H1 (cell line): ENCODE measurements at regions not wholly inside any gene's neighbourhood (a gene's known extent, or its start where the extent isn't known, plus 50 kb on each side); places are given as distances from the start of the nearest gene placed in this dataset.
A peak's percentile ranks its signal among the peaks of the same experiment; 100 is the strongest.

Source experiments
- CTCF ChIA-PET: fragments of 300-600 bp; sonication (Branson Sonifier 250); formaldehyde crosslinking; loops from one replicate; lab custom pipeline; 2021; ENCODE audit not compliant: partially characterized antibody; lab: Charles Lee
- POLR2A ChIA-PET: fragments of 300-600 bp; sonication (Branson Sonifier 250); formaldehyde crosslinking; loops from one replicate; lab custom pipeline; 2021; ENCODE audit warnings: inconsistent platforms; ENCODE audit not compliant: partially characterized antibody; lab: Charles Lee
- DNase-seq, 2 experiments: peaks; one replicate each; pipeline versions ENCODE4 v3.0.0 to v3.0.0-alpha.2; 2010 to 2022; ENCODE audit warnings: low spot score in 2 of 2, low read depth in 1 of 2, mixed read lengths in 1 of 2
- FAIRE-seq: peaks from 2 replicates; lab custom pipeline; 2011; peaks lifted over from hg19 to GRCh38; lab: Jason Lieb, UNC
- H2AFZ ChIP-seq: 2 replicates; pipeline ENCODE4 v1.8.1; 2012; ENCODE audit warnings: low read length, inconsistent platforms
- H2AK5ac ChIP-seq: 2 replicates; pipeline ENCODE4 v1.6.1; 2013; ENCODE audit warnings: low read depth, low read length
- H2BK120ac ChIP-seq: replicated peaks from 2 replicates; pipeline ENCODE3; 2013; ENCODE audit warnings: low read depth, low read length, inconsistent platforms
- H2BK12ac ChIP-seq: 2 replicates; pipeline ENCODE4 v1.6.1; 2013; ENCODE audit warnings: low read depth, low read length
- H2BK15ac ChIP-seq: 2 replicates; pipeline ENCODE4 v1.6.1; 2013; ENCODE audit warnings: low read length
- H2BK20ac ChIP-seq: 2 replicates; pipeline ENCODE4 v1.6.1; 2013; ENCODE audit warnings: low read length
- H2BK5ac ChIP-seq: 2 replicates; pipeline ENCODE4 v1.6.1; 2013; ENCODE audit warnings: low read depth, low read length
- H3K14ac ChIP-seq: 2 replicates; pipeline ENCODE4 v1.6.1; 2013; ENCODE audit warnings: inconsistent platforms; ENCODE audit not compliant: insufficient read length
- H3K18ac ChIP-seq: 2 replicates; pipeline ENCODE4 v1.6.1; 2013; ENCODE audit warnings: low read length; ENCODE audit errors: extremely low read depth
- H3K23ac ChIP-seq: 2 replicates; pipeline ENCODE4 v1.6.1; 2013; ENCODE audit warnings: inconsistent platforms; ENCODE audit not compliant: insufficient read length
- H3K23me2 ChIP-seq: 2 replicates; pipeline ENCODE4 v1.6.1; 2013; ENCODE audit warnings: low read depth, low read length
- H3K27ac ChIP-seq: 2 replicates; pipeline ENCODE4 v1.6.1; 2011; ENCODE audit warnings: low read depth, low read length, inconsistent platforms
- H3K27me3 ChIP-seq, 4 experiments: replicated peaks in 1 of 4; 1 replicate in 1 of 4; 2 replicates in 3 of 4; pipeline versions ENCODE4 v1.6.1 to v1.8.1; 2011 to 2013; ENCODE audit warnings: low read length in 3 of 4, mild to moderate bottlenecking in 3 of 4, inconsistent platforms in 2 of 4, mixed read lengths in 2 of 4, moderate library complexity in 1 of 4; ENCODE audit not compliant: control insufficient read depth in 3 of 4, insufficient read depth in 3 of 4; ENCODE audit errors: extremely low read depth in 1 of 4
- H3K36me3 ChIP-seq, 4 experiments: 2 replicates each; pipeline versions ENCODE4 v1.6.1 to v1.8.1; 2011 to 2013; ENCODE audit warnings: mild to moderate bottlenecking in 4 of 4, low read length in 3 of 4, moderate library complexity in 2 of 4, control low read depth in 1 of 4, inconsistent platforms in 1 of 4; ENCODE audit not compliant: insufficient read depth in 4 of 4, control insufficient read depth in 2 of 4
- H3K4ac ChIP-seq: replicated peaks from 2 replicates; pipeline ENCODE3; 2013; ENCODE audit warnings: low read length, low read depth, mixed read lengths, inconsistent platforms; ENCODE audit not compliant: insufficient read length
- H3K4me1 ChIP-seq, 4 experiments: replicated peaks in 1 of 4; 1 replicate in 1 of 4; 2 replicates in 3 of 4; pipeline versions ENCODE4 v1.6.1 to v1.8.1; 2011 to 2013; ENCODE audit warnings: low read length in 3 of 4, inconsistent platforms in 2 of 4, mixed read lengths in 1 of 4; ENCODE audit not compliant: insufficient read depth in 4 of 4, control insufficient read depth in 3 of 4
- H3K4me2 ChIP-seq, 2 experiments: 2 replicates each; pipeline versions ENCODE4 v1.6.1 to v1.8.1; 2011 to 2013; ENCODE audit warnings: low read depth in 2 of 2, low read length in 2 of 2, control low read depth in 1 of 2, inconsistent platforms in 1 of 2, mild to moderate bottlenecking in 1 of 2; ENCODE audit not compliant: insufficient read depth in 1 of 2
- H3K4me3 ChIP-seq, 4 experiments: fragments of 200-600, 300-600 bp in 1 of 4; sonication (generic), shearing (Covaris generic), sonication (Bioruptor Twin) in 1 of 4; 2 replicates each; pipeline versions ENCODE4 v1.5.1 to v1.8.1; 2011 to 2016; ENCODE audit warnings: low read length in 4 of 4, low read depth in 3 of 4, control low read depth in 2 of 4, inconsistent platforms in 2 of 4, mild to moderate bottlenecking in 2 of 4, mixed read lengths in 1 of 4, moderate library complexity in 1 of 4; ENCODE audit not compliant: insufficient read depth in 2 of 4; ENCODE audit errors: extremely low read depth in 1 of 4
- H3K56ac ChIP-seq: replicated peaks from 2 replicates; pipeline ENCODE3; 2013; ENCODE audit warnings: low read depth, mild to moderate bottlenecking, mixed read lengths, low read length, inconsistent platforms; ENCODE audit not compliant: insufficient read length
- H3K79me1 ChIP-seq: 2 replicates; pipeline ENCODE4 v1.6.1; 2013; ENCODE audit warnings: low read depth, low read length, control low read depth
- H3K79me2 ChIP-seq, 2 experiments: 2 replicates each; pipeline versions ENCODE4 v1.6.1 to v1.8.1; 2012 to 2013; ENCODE audit warnings: low read length in 2 of 2, mild to moderate bottlenecking in 2 of 2, inconsistent platforms in 1 of 2; ENCODE audit not compliant: insufficient read depth in 2 of 2, control insufficient read depth in 1 of 2
- H3K9ac ChIP-seq, 4 experiments: replicated peaks in 1 of 4; 1 replicate in 1 of 4; 2 replicates in 3 of 4; pipeline versions ENCODE4 v1.6.1 to v1.8.1; 2011 to 2013; ENCODE audit warnings: low read depth in 3 of 4, low read length in 3 of 4, control low read depth in 2 of 4, mild to moderate bottlenecking in 2 of 4, moderate library complexity in 2 of 4, inconsistent platforms in 1 of 4; ENCODE audit errors: extremely low read depth in 1 of 4
- H3K9me3 ChIP-seq, 2 experiments: 2 replicates each; pipeline versions ENCODE4 v1.6.1 to v1.8.1; 2012 to 2013; ENCODE audit warnings: mild to moderate bottlenecking in 2 of 2, moderate library complexity in 2 of 2, control low read depth in 1 of 2, inconsistent platforms in 1 of 2, low read depth in 1 of 2, low read length in 1 of 2, mixed read lengths in 1 of 2; ENCODE audit not compliant: insufficient read depth in 2 of 2
- H4K20me1 ChIP-seq, 2 experiments: replicated peaks in 1 of 2; 2 replicates each; pipeline versions ENCODE3 to v1.8.1; 2011 to 2013; ENCODE audit warnings: inconsistent platforms in 2 of 2, low read length in 2 of 2, mild to moderate bottlenecking in 1 of 2; ENCODE audit not compliant: insufficient read depth in 2 of 2, control insufficient read depth in 1 of 2
- H4K5ac ChIP-seq: 2 replicates; pipeline ENCODE4 v1.6.1; 2013; ENCODE audit warnings: low read length, low read depth, mixed read lengths, inconsistent platforms; ENCODE audit not compliant: insufficient read length
- H4K8ac ChIP-seq: 2 replicates; pipeline ENCODE4 v1.8.0; 2013; ENCODE audit warnings: mild to moderate bottlenecking, moderate library complexity, low read length, inconsistent platforms; ENCODE audit not compliant: insufficient read depth; ENCODE audit errors: extremely low read depth
- H4K91ac ChIP-seq: replicated peaks from 2 replicates; pipeline ENCODE3; 2013; ENCODE audit warnings: low read length, mixed read lengths, inconsistent platforms; ENCODE audit not compliant: insufficient read length
- CTBP2 ChIP-seq: IDR thresholded peaks from 2 replicates; pipeline ENCODE4 v1.7.0; 2011; ENCODE audit warnings: borderline replicate concordance, mild to moderate bottlenecking, moderate library complexity, mixed read lengths, low read length; ENCODE audit not compliant: insufficient read depth, insufficient read length
- E2F6 ChIP-seq: IDR thresholded peaks from 2 replicates; pipeline ENCODE4 v1.6.1; 2012; ENCODE audit warnings: inconsistent platforms
- EZH2 ChIP-seq: fragments of 200-600 bp; sonication (generic); IDR thresholded peaks from 2 replicates; pipeline ENCODE4 v1.7.1; 2012; ENCODE audit warnings: low read depth, mild to moderate bottlenecking, moderate library complexity, low read length, inconsistent platforms; ENCODE audit not compliant: severe bottlenecking
- GTF2F1 ChIP-seq: IDR thresholded peaks from 2 replicates; pipeline ENCODE4 v1.6.1; 2012; ENCODE audit warnings: low read depth, low read length, improper control_type of control experiment, borderline replicate concordance
- JUND ChIP-seq: IDR thresholded peaks from 2 replicates; pipeline ENCODE4 v1.6.1; 2011; ENCODE audit warnings: mild to moderate bottlenecking, improper control_type of control experiment, low read length
- KDM5A ChIP-seq: fragments of 200-600 bp; IDR thresholded peaks from 2 replicates; pipeline ENCODE4 v1.7.1; 2012; ENCODE audit warnings: mild to moderate bottlenecking, low read length, inconsistent platforms, mixed read lengths
- MAFK ChIP-seq: IDR thresholded peaks from 2 replicates; pipeline ENCODE4 v1.6.1; 2012; ENCODE audit warnings: low read depth, mild to moderate bottlenecking, improper control_type of control experiment, low read length
- POLR2A ChIP-seq, 2 experiments: IDR thresholded peaks; 1 replicate in 1 of 2; 2 replicates in 1 of 2; pipeline ENCODE4 v1.6.1; 2011; ENCODE audit warnings: low read depth in 2 of 2, low read length in 2 of 2, mild to moderate bottlenecking in 2 of 2; ENCODE audit errors: control extremely low read depth in 1 of 2
- POU5F1 ChIP-seq: IDR thresholded peaks from 2 replicates; pipeline ENCODE4 v1.6.1; 2011; ENCODE audit warnings: low read depth, mild to moderate bottlenecking, low read length, moderate library complexity
- RBBP5 ChIP-seq: IDR thresholded peaks from 2 replicates; pipeline ENCODE4 v1.7.1; 2012; ENCODE audit warnings: low read depth, mild to moderate bottlenecking, inconsistent platforms, low read length, moderate library complexity, borderline replicate concordance
- RFX5 ChIP-seq: IDR thresholded peaks from 2 replicates; pipeline ENCODE4 v1.6.1; 2011; ENCODE audit warnings: low read depth, low read length, improper control_type of control experiment, borderline replicate concordance
- RXRA ChIP-seq: IDR thresholded peaks from 2 replicates; pipeline ENCODE4 v1.6.1; 2011; ENCODE audit warnings: low read depth, mild to moderate bottlenecking, low read length, moderate library complexity; ENCODE audit not compliant: insufficient read depth
- SP4 ChIP-seq: IDR thresholded peaks from 2 replicates; pipeline ENCODE4 v1.6.1; 2012; ENCODE audit warnings: low read length, inconsistent platforms
- WGBS, 2 experiments: shearing (Covaris generic) in 1 of 2; methylation state at CpG; one replicate each; pipeline versions ENCODE4 v1.1.6 to v1.1.7; 2013 to 2015; ENCODE audit warnings: low lambda C conversion rate in 2 of 2, mixed read lengths in 2 of 2, inconsistent platforms in 1 of 2, low coverage in 1 of 2, missing lambda C conversion rate in 1 of 2; ENCODE audit not compliant: insufficient replicate concordance in 2 of 2, insufficient coverage in 1 of 2, insufficient read length in 1 of 2; ENCODE audit errors: extremely low coverage in 1 of 2, missing lambda C conversion rate in 1 of 2; 5-methylcytosine and 5-hydroxymethylcytosine counted together
- TF ChIP-seq, protein P1 (sequence below): IDR thresholded peaks from 2 replicates; pipeline ENCODE4 v1.6.1; 2011; ENCODE audit warnings: low read depth, mild to moderate bottlenecking, low read length; ENCODE audit not compliant: insufficient read depth

GRCh38 chr1:234889643-234890042, 239.0 kb downstream of the TOMM20 start:
- Histone ChIP-seq H3K36me3 (no peaks in the 10 kb centered on the region), H3K14ac (no peak overlapping the region), H2BK12ac (no peak overlapping the region; the same call in 1 of the 2 replicates), H3K23me2 (no peaks in the 10 kb centered on the region), H3K18ac (no peak overlapping the region), H4K20me1 (no peaks in the 10 kb centered on the region), H3K79me1 (no peaks in the 10 kb centered on the region), H2BK120ac (no peak overlapping the region), H3K23ac (no peak overlapping the region), H4K91ac (no peak overlapping the region), H2AK5ac (no peak overlapping the region), H3K27ac (no peak overlapping the region), H2AFZ (0 out of 2 replicates have a peak overlapping the region, but pooled peaks have one; percentile 53), H4K5ac (no peak overlapping the region), H3K4me1 (no peaks in the 10 kb centered on the region), H3K9ac (no peak overlapping the region), H3K9me3 (no peaks in the 10 kb centered on the region), H2BK15ac (no peak overlapping the region), H3K4me3 (no peak overlapping the region), H2BK5ac (no peak overlapping the region), H3K79me2 (no peaks in the 10 kb centered on the region), H3K27me3 (no peaks in the 10 kb centered on the region; a peak in 2 of 7 replicates), H3K56ac (no peak overlapping the region), H4K8ac (no peak overlapping the region), H3K4me2 (no peak overlapping the region), H2BK20ac (no peak overlapping the region), H3K4ac (no peak overlapping the region)
- WGBS, 2 experiments, result 86% methylated on average over 7 of the region's 7 CpGs; no CpG with 5 or more reads in 1 of the 2 experiments
- ChIA-PET POLR2A (no interaction called here), CTCF (interaction anchor here (1.1 to 2.1 kb wide), 2 partner anchors 13 to 204 kb away, joined by 3 to 4 read pairs; no protein-coding TSS in a partner anchor)
- no peak for FAIRE-seq
- DNase-seq, result no peak
- TF ChIP-seq E2F6 (no peak), JUND (no peak), POLR2A (IDR thresholded peaks at IDR 0.05; ENCODE audit: control extremely low read depth in 1 of 2, low read depth in 2 of 2, low read length in 2 of 2) (no peak), GTF2F1 (no peak), RFX5 (no peak), RXRA (no peak), RBBP5 (no peak), MAFK (no peak), KDM5A (no peak), CTBP2 (no peak), EZH2 (no peak), POU5F1 (no peak), SP4 (no peak)
- TF ChIP-seq, protein P1, sequence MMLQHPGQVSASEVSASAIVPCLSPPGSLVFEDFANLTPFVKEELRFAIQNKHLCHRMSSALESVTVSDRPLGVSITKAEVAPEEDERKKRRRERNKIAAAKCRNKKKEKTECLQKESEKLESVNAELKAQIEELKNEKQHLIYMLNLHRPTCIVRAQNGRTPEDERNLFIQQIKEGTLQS, result no peak
